Central memory CD8-positive, alpha-beta T cell (primary cell): ENCODE measurements at regions not wholly inside any gene's neighbourhood (a gene's known extent, or its start where the extent isn't known, plus 50 kb on each side); places are given as distances from the start of the nearest gene placed in this dataset.
"Not testable (repeated sequence)": the region's sequence is repeated elsewhere in the genome, so short reads cannot be mapped to it uniquely, and the experiment has no call there.

Experiments
- ATAC-seq: fragments of 150-1000 bp; cut with Tn5 transposase; replicated peaks from 2 replicates; pipeline ENCODE4 v1.10.0; 2022; ENCODE audit warnings: mild to moderate bottlenecking, moderate FRiP score, moderate number of reproducible peaks; ENCODE audit not compliant: poor library complexity, severe bottlenecking; ENCODE audit errors: extremely low read depth
- DNase-seq, 2 donors: peaks; one replicate each; pipeline ENCODE4 v3.0.0; 2021; ENCODE audit warnings: low spot score in 2 of 2
- H3K27ac Mint-ChIP-seq: one replicate; pipeline ENCODE4 v1.8.0; 2022; ENCODE audit warnings: low read depth, mild to moderate bottlenecking, moderate library complexity, mixed read lengths
- H3K27me3 Mint-ChIP-seq: one replicate; pipeline ENCODE4 v1.8.0; 2022; ENCODE audit warnings: mixed read lengths
- H3K36me3 Mint-ChIP-seq: one replicate; pipeline ENCODE4 v1.8.0; 2022; ENCODE audit warnings: mild to moderate bottlenecking, moderate library complexity, mixed read lengths; ENCODE audit not compliant: insufficient read depth
- H3K4me1 Mint-ChIP-seq: one replicate; pipeline ENCODE4 v1.8.0; 2022; ENCODE audit warnings: mixed read lengths
- H3K4me3 Mint-ChIP-seq: one replicate; pipeline ENCODE4 v1.8.0; 2022; ENCODE audit warnings: mild to moderate bottlenecking, moderate library complexity, mixed read lengths
- H3K9me3 Mint-ChIP-seq: one replicate; pipeline ENCODE4 v1.8.0; 2022; ENCODE audit warnings: mixed read lengths

- not testable (repeated sequence) for H3K4me3 Mint-ChIP-seq, DNase-seq, H3K4me1 Mint-ChIP-seq, H3K27ac Mint-ChIP-seq, H3K36me3 Mint-ChIP-seq, H3K9me3 Mint-ChIP-seq, ATAC-seq
- peaks cover 62% of the 10 kb centered on the region for H3K27me3 Mint-ChIP-seq
Observed at GRCh38 chr21:41567237-41567636, 59.3 kb upstream of the TMPRSS2 start.

DNA sequence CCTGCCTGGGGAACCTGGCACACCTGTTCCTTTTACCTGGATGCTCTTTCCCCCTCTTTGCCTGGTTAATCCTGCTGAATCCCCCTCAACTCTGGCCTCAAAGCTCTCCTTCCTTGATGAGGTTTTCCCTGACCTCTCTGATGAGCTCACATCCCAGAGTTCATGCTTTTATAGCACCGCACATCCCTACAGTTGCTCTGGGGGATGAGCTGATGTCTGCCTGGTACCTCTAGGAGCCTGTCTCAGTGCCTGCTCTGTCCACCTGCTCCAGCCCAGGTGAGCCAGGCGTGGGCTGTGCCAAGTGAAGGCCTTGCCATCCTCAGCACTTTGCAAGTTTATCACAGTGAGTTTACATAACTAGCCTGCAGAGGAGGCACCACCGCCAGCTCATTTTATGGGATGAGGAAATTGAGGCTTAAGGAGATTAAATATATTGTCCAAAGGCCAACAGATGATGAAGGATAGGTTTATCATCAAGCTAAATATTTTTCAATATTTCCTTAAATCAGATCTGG, 58.6 kb upstream of the TMPRSS2 start:
- Mint-ChIP-seq H3K4me1 (peaks cover 5% of the 10 kb centered on the region), H3K4me3 (no peak overlapping the region), H3K9me3 (no peaks in the 10 kb centered on the region), H3K27me3 (peaks cover 62% of the 10 kb centered on the region), H3K27ac (no peak overlapping the region), H3K36me3 (no peaks in the 10 kb centered on the region)
- ATAC-seq (no peak), DNase-seq (no peak)

DNA sequence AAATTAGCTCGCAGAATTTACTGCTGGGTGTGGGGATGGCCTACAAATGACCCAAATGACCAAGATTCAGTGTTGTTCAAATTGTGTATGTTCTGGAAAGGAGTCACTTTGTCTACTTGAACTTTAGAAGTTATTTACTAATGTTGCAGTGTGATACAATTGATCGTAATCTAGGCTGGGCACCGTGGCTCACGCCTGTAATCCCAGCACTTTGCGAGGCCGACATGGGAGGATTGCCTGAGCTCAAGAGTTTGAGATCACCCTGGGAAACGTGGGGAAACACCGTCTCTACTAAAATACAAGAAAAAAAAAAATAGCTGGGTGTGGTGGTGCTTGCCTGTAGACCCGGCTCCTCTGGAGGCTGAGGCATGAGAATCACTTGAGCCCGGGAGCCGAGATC, 57.6 kb upstream of the TMPRSS2 start:
- Mint-ChIP-seq H3K27ac (no peak overlapping the region), H3K9me3 (no peaks in the 10 kb centered on the region), H3K4me3 (no peak overlapping the region), H3K27me3 (peaks cover 60% of the 10 kb centered on the region), H3K36me3 (no peaks in the 10 kb centered on the region), H3K4me1 (peaks cover 5% of the 10 kb centered on the region)
- no peak for DNase-seq
- ATAC-seq, result no peak

- Mint-ChIP-seq H3K36me3 (no peaks in the 10 kb centered on the region), H3K4me1 (peaks cover 5% of the 10 kb centered on the region), H3K27me3 (peaks cover 63% of the 10 kb centered on the region), H3K4me3 (no peak overlapping the region), H3K27ac (peak overlapping the region; percentile 3), H3K9me3 (no peaks in the 10 kb centered on the region)
- DNase-seq (no peak), ATAC-seq (no peak)
Observed at GRCh38 chr21:41564871-41565274, 56.9 kb upstream of the TMPRSS2 start.

DNA sequence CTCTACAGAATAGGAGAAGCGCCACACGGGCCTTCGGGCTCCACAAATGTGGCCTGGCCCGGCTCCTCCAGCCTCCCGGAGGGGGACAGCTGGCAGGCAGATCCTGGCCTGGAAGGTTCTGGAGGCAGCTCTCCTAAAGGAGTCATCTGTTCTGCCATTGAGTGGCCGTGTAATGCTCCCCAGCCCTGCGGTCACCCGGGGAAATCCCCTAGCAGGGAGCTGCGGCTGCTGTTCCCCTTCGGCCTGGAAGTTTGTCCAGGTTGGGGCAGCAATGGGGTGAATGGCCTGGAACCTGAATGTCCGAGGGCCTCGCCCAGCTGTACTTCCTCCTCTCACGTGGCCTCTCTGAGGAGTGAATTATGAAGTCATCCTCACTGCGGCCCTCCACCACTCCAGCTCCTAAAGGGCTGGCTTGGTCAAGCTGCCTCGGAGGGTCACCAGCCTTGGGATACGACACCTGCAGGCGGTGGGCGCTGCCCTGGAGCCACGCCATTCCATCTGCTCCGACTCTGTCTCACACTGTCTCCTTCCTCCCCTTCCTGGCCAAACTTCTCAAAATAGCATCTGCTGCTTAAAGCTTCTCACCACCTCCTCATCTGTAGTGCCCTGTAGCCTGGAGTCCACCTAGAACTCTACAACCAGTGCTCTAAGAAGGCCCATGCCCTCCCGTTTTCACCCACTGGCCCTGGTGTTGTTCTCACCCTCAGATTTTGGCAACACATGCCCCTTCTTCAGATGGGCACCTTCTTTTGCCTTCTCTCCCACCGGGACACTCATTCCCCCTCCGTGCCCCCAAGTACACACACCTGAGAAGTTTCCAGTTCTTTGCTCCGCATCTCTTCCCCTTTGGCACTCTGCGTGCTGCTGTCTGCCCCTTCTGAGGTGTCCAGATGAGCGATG, 54.4 kb upstream of the TMPRSS2 start:
- no peak overlapping the region for H3K27ac Mint-ChIP-seq
- no peaks in the 10 kb centered on the region for H3K36me3 Mint-ChIP-seq
- H3K4me3 Mint-ChIP-seq, result no peak overlapping the region
- H3K4me1 Mint-ChIP-seq, result peaks cover 5% of the 10 kb centered on the region
- ATAC-seq (no peak), DNase-seq (no peak)
- H3K9me3 Mint-ChIP-seq, result no peaks in the 10 kb centered on the region
- H3K27me3 Mint-ChIP-seq, result peaks cover 62% of the 10 kb centered on the region

- Mint-ChIP-seq H3K4me1 (peaks cover 5% of the 10 kb centered on the region), H3K27me3 (peaks cover 62% of the 10 kb centered on the region), H3K4me3 (no peak overlapping the region), H3K9me3 (no peaks in the 10 kb centered on the region), H3K27ac (no peak overlapping the region), H3K36me3 (no peaks in the 10 kb centered on the region)
- no peak for ATAC-seq
- no peak for DNase-seq
Observed at GRCh38 chr21:41561701-41562100, 53.7 kb upstream of the TMPRSS2 start.

- H3K4me1 Mint-ChIP-seq, result peaks cover 5% of the 10 kb centered on the region
- H3K4me3 Mint-ChIP-seq, result no peak overlapping the region
- no peak overlapping the region for H3K27ac Mint-ChIP-seq
- no peak for ATAC-seq
- peaks cover 61% of the 10 kb centered on the region for H3K27me3 Mint-ChIP-seq
- no peak for DNase-seq
- no peaks in the 10 kb centered on the region for H3K9me3 Mint-ChIP-seq
- no peaks in the 10 kb centered on the region for H3K36me3 Mint-ChIP-seq
Observed at GRCh38 chr21:41560661-41561158, 52.8 kb upstream of the TMPRSS2 start.

- H3K27ac Mint-ChIP-seq, result no peak overlapping the region
- DNase-seq, result no peak
Observed at GRCh38 chr21:41559658-41560631, 52.0 kb upstream of the TMPRSS2 start.

DNA sequence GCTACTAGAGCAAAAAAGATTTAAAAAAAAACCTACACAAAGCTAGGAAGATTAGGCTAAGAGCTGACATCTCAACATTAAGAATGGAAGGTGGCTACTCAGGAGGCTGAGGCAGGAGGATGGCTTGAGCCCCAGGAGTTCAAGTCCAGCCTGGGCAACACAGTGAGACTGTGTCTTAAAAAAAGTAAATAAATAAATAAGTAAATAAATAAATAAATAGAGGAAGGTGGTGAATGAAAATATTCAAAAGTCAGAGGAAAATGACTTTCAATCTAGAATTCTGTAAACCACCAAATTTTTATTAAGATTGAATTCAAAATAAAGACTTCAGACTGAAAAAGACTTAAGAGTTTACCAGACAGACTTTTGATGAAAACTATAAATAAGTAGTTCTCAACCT, 50.9 kb upstream of the TMPRSS2 start:
- peaks cover 61% of the 10 kb centered on the region for H3K27me3 Mint-ChIP-seq
- no peaks in the 10 kb centered on the region for H3K4me1 Mint-ChIP-seq
- no peaks in the 10 kb centered on the region for H3K36me3 Mint-ChIP-seq
- no peaks in the 10 kb centered on the region for H3K9me3 Mint-ChIP-seq
- H3K27ac Mint-ChIP-seq, result no peak overlapping the region
- DNase-seq (no peak), ATAC-seq (no peak)
- H3K4me3 Mint-ChIP-seq, result no peak overlapping the region

More at GRCh38 chr21:41559658-41560631, 52.0 kb upstream of the TMPRSS2 start:
- Mint-ChIP-seq H3K9me3 (no peaks in the 10 kb centered on the region), H3K36me3 (no peaks in the 10 kb centered on the region), H3K4me3 (no peak overlapping the region), H3K4me1 (peaks cover under 1% of the 10 kb centered on the region), H3K27me3 (peaks cover 61% of the 10 kb centered on the region)
- ATAC-seq, result no peak

DNA sequence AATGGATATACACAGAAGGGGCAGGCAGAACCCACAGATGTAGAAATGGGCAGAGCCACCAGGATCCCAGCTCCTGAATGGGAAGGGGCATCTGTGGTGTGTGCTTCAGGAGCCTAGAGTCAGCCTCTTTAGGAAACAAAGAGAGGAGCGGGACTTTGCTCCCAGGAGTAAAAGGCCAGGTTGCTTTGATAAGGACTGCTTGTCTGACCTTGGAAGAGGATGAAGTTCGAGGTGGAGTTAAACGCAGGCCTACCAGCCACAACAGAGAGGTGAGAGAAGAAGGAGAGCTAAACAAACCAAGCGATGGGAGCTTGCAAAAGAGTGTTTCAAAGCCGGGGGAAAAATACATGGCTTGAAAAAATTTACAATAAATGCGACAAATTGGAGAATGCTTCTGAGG, 49.9 kb upstream of the TMPRSS2 start:
- no peak overlapping the region for H3K4me3 Mint-ChIP-seq
- peaks cover 51% of the 10 kb centered on the region for H3K27me3 Mint-ChIP-seq
- H3K9me3 Mint-ChIP-seq, result no peaks in the 10 kb centered on the region
- H3K4me1 Mint-ChIP-seq, result no peaks in the 10 kb centered on the region
- H3K36me3 Mint-ChIP-seq, result no peaks in the 10 kb centered on the region
- no peak overlapping the region for H3K27ac Mint-ChIP-seq
- DNase-seq (no peak), ATAC-seq (no peak)
